ENCODE measurements at regions not wholly inside any gene's neighbourhood (a gene's known extent, or its start where the extent isn't known, plus 50 kb on each side); places are given as distances from the start of the nearest gene placed in this dataset.

DNA sequence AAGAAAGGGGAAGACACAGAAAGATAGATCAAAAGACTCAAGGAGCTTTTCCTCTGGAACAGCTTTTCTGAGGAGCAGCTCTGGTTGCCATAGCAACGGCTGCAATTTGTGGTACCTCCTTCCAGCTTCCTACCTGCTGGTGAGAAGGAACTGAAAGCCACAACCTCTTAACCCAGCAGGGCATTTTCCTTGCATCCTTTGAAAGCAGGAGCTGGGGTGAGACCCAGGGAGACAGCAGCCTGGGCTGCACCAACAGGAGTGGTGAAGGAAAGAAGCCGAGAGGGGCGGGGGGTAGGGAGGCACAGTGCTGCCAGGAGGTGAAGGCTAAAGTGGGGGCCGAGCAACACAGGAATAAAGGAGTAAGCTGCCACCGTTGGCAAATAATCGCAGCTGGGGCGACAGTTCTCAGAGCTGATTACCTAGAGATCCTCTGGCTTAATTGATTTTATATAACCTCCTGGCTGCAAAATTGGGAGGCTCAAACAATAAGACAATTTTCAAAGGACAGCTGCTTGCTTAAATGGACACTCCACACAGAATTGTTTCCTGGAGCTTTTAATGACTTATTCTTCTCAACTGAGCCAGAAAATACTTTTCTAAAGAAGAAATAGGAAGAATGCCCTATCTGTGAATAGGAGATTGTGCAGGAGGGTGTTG, 129.4 kb downstream of the RPAP3 start:
- H3K27ac ChIP-seq (ENCODE audit: insufficient read depth, low read length, poor library complexity, severe bottlenecking): no peak overlapping the region

GRCh38 chr12:47574252-47575021, 131.4 kb downstream of the RPAP3 start:
- Mint-ChIP-seq H3K27me3 (peaks cover 11% of the 10 kb centered on the region), H3K36me3 (no peaks in the 10 kb centered on the region), H3K4me1 (peaks cover 0 to 3% (median 0%) of the 10 kb centered on the region in 4 donors), H3K9me3 (peaks cover 0 to 3% (median 0%) of the 10 kb centered on the region in 7 donors), H3K27ac (no peak overlapping the region), H3K4me3 (no peak overlapping the region)
- H3K36me3 ChIP-seq (ENCODE audit: control insufficient read depth, insufficient read depth, low read length): no peaks in the 10 kb centered on the region
- H3K27ac ChIP-seq (ENCODE audit: insufficient read depth, low read length, poor library complexity, severe bottlenecking): no peak overlapping the region
- H3K4me1 ChIP-seq (ENCODE audit: control insufficient read depth, insufficient read depth, low read length, poor library complexity, severe bottlenecking): no peaks in the 10 kb centered on the region
- DNase-seq (peak in 1 of 3 donors; percentile 24), ATAC-seq (ENCODE audit: low read depth in 2 of 2) (no peak)
- H3K9me3 ChIP-seq (ENCODE audit: control insufficient read depth in 2 of 2, low read length in 2 of 2): no peaks in the 10 kb centered on the region
- no peak overlapping the region for H3K4me3 ChIP-seq (ENCODE audit: low read depth, low read length)
- no peaks in the 10 kb centered on the region for H3K27me3 ChIP-seq (ENCODE audit: control insufficient read depth, insufficient read depth, low read length)

More for the DNA sequence above, 129.4 kb downstream of the RPAP3 start:
- peaks cover 11% of the 10 kb centered on the region for H3K27me3 Mint-ChIP-seq
- H3K4me3 Mint-ChIP-seq: no peak overlapping the region
- no peak overlapping the region for H3K4me3 ChIP-seq (ENCODE audit: low read depth, low read length)
- ATAC-seq (ENCODE audit: low read depth in 2 of 2) (no peak), DNase-seq (no peak)
- no peaks in the 10 kb centered on the region for H3K36me3 ChIP-seq (ENCODE audit: control insufficient read depth, insufficient read depth, low read length)
- H3K9me3 ChIP-seq (ENCODE audit: control insufficient read depth in 2 of 2, low read length in 2 of 2): no peaks in the 10 kb centered on the region
- H3K27ac Mint-ChIP-seq: no peak overlapping the region
- H3K27me3 ChIP-seq (ENCODE audit: control insufficient read depth, insufficient read depth, low read length): no peaks in the 10 kb centered on the region
- no peaks in the 10 kb centered on the region for H3K4me1 ChIP-seq (ENCODE audit: control insufficient read depth, insufficient read depth, low read length, poor library complexity, severe bottlenecking)
- peaks cover 0 to 1% (median 0%) of the 10 kb centered on the region in 7 donors for H3K9me3 Mint-ChIP-seq
- H3K36me3 Mint-ChIP-seq: no peaks in the 10 kb centered on the region
- H3K4me1 Mint-ChIP-seq: peaks cover 0 to 3% (median 0%) of the 10 kb centered on the region in 4 donors

GRCh38 chr12:47573146-47573659, 132.6 kb downstream of the RPAP3 start:
- no peaks in the 10 kb centered on the region for H3K36me3 Mint-ChIP-seq
- no peak overlapping the region for H3K4me3 Mint-ChIP-seq
- ATAC-seq (ENCODE audit: low read depth in 2 of 2) (no peak), DNase-seq (no peak)
- no peaks in the 10 kb centered on the region for H3K9me3 ChIP-seq (ENCODE audit: control insufficient read depth in 2 of 2, low read length in 2 of 2)
- H3K4me3 ChIP-seq (ENCODE audit: low read depth, low read length): no peak overlapping the region
- H3K9me3 Mint-ChIP-seq: peaks cover 0 to 3% (median 0%) of the 10 kb centered on the region in 7 donors
- no peaks in the 10 kb centered on the region for H3K4me1 ChIP-seq (ENCODE audit: control insufficient read depth, insufficient read depth, low read length, poor library complexity, severe bottlenecking)
- H3K27ac Mint-ChIP-seq: no peak overlapping the region
- no peaks in the 10 kb centered on the region for H3K36me3 ChIP-seq (ENCODE audit: control insufficient read depth, insufficient read depth, low read length)
- H3K4me1 Mint-ChIP-seq: peaks cover 0 to 3% (median 0%) of the 10 kb centered on the region in 4 donors
- no peaks in the 10 kb centered on the region for H3K27me3 ChIP-seq (ENCODE audit: control insufficient read depth, insufficient read depth, low read length)
- H3K27me3 Mint-ChIP-seq: peaks cover 6% of the 10 kb centered on the region
- no peak overlapping the region for H3K27ac ChIP-seq (ENCODE audit: insufficient read depth, low read length, poor library complexity, severe bottlenecking)

- Mint-ChIP-seq H3K27me3 (no peaks in the 10 kb centered on the region), H3K4me3 (no peak overlapping the region), H3K4me1 (peaks cover 0 to 3% (median 0%) of the 10 kb centered on the region in 4 donors), H3K27ac (no peak overlapping the region), H3K9me3 (peaks cover 0 to 3% (median 0%) of the 10 kb centered on the region in 7 donors), H3K36me3 (no peaks in the 10 kb centered on the region)
- no peaks in the 10 kb centered on the region for H3K4me1 ChIP-seq (ENCODE audit: control insufficient read depth, insufficient read depth, low read length, poor library complexity, severe bottlenecking)
- no peak overlapping the region for H3K4me3 ChIP-seq (ENCODE audit: low read depth, low read length)
- ATAC-seq (ENCODE audit: low read depth in 2 of 2) (no peak), DNase-seq (no peak)
- H3K27ac ChIP-seq (ENCODE audit: insufficient read depth, low read length, poor library complexity, severe bottlenecking): no peak overlapping the region
- no peaks in the 10 kb centered on the region for H3K27me3 ChIP-seq (ENCODE audit: control insufficient read depth, insufficient read depth, low read length)
- H3K36me3 ChIP-seq (ENCODE audit: control insufficient read depth, insufficient read depth, low read length): no peaks in the 10 kb centered on the region
- no peaks in the 10 kb centered on the region for H3K9me3 ChIP-seq (ENCODE audit: control insufficient read depth in 2 of 2, low read length in 2 of 2)
Observed at GRCh38 chr12:47570151-47570550, 135.7 kb downstream of the RPAP3 start.

GRCh38 chr12:47562201-47562600, 143.6 kb downstream of the RPAP3 start:
- peaks cover 0 to 1% (median 0%) of the 10 kb centered on the region in 7 donors for H3K9me3 Mint-ChIP-seq
- Histone ChIP-seq H3K27ac (ENCODE audit: insufficient read depth, low read length, poor library complexity, severe bottlenecking) (no peak overlapping the region), H3K4me3 (ENCODE audit: low read depth, low read length) (no peak overlapping the region), H3K9me3 (ENCODE audit: control insufficient read depth in 2 of 2, low read length in 2 of 2) (no peaks in the 10 kb centered on the region), H3K27me3 (ENCODE audit: control insufficient read depth, insufficient read depth, low read length) (no peaks in the 10 kb centered on the region), H3K36me3 (ENCODE audit: control insufficient read depth, insufficient read depth, low read length) (no peaks in the 10 kb centered on the region), H3K4me1 (ENCODE audit: control insufficient read depth, insufficient read depth, low read length, poor library complexity, severe bottlenecking) (no peaks in the 10 kb centered on the region)
- H3K4me1 Mint-ChIP-seq: no peaks in the 10 kb centered on the region
- no peak overlapping the region for H3K4me3 Mint-ChIP-seq
- H3K27me3 Mint-ChIP-seq: no peaks in the 10 kb centered on the region
- no peaks in the 10 kb centered on the region for H3K36me3 Mint-ChIP-seq
- DNase-seq (no peak), ATAC-seq (ENCODE audit: low read depth in 2 of 2) (no peak)
- no peak overlapping the region for H3K27ac Mint-ChIP-seq

GRCh38 chr12:47561746-47562145, 144.1 kb downstream of the RPAP3 start:
- Mint-ChIP-seq H3K27ac (no peak overlapping the region), H3K9me3 (peaks cover 0 to 3% (median 0%) of the 10 kb centered on the region in 7 donors), H3K27me3 (no peaks in the 10 kb centered on the region), H3K4me1 (no peaks in the 10 kb centered on the region), H3K4me3 (no peak overlapping the region), H3K36me3 (no peaks in the 10 kb centered on the region)
- no peak for ATAC-seq (ENCODE audit: low read depth in 2 of 2)
- H3K27me3 ChIP-seq (ENCODE audit: control insufficient read depth, insufficient read depth, low read length): no peaks in the 10 kb centered on the region
- no peak overlapping the region for H3K4me3 ChIP-seq (ENCODE audit: low read depth, low read length)
- no peaks in the 10 kb centered on the region for H3K9me3 ChIP-seq (ENCODE audit: control insufficient read depth in 2 of 2, low read length in 2 of 2)
- no peaks in the 10 kb centered on the region for H3K36me3 ChIP-seq (ENCODE audit: control insufficient read depth, insufficient read depth, low read length)
- no peak for DNase-seq
- no peaks in the 10 kb centered on the region for H3K4me1 ChIP-seq (ENCODE audit: control insufficient read depth, insufficient read depth, low read length, poor library complexity, severe bottlenecking)
- H3K27ac ChIP-seq (ENCODE audit: insufficient read depth, low read length, poor library complexity, severe bottlenecking): no peak overlapping the region

GRCh38 chr12:47560415-47560814, 145.4 kb downstream of the RPAP3 start:
- Histone ChIP-seq H3K36me3 (ENCODE audit: control insufficient read depth, insufficient read depth, low read length) (no peaks in the 10 kb centered on the region), H3K27ac (ENCODE audit: insufficient read depth, low read length, poor library complexity, severe bottlenecking) (no peak overlapping the region), H3K4me3 (ENCODE audit: low read depth, low read length) (no peak overlapping the region), H3K4me1 (ENCODE audit: control insufficient read depth, insufficient read depth, low read length, poor library complexity, severe bottlenecking) (no peaks in the 10 kb centered on the region), H3K9me3 (ENCODE audit: control insufficient read depth in 2 of 2, low read length in 2 of 2) (no peaks in the 10 kb centered on the region), H3K27me3 (ENCODE audit: control insufficient read depth, insufficient read depth, low read length) (no peaks in the 10 kb centered on the region)
- ATAC-seq (ENCODE audit: low read depth in 2 of 2) (no peak), DNase-seq (no peak)
- Mint-ChIP-seq H3K9me3 (peaks cover 0 to 3% (median 0%) of the 10 kb centered on the region in 7 donors), H3K27ac (no peak overlapping the region), H3K36me3 (no peaks in the 10 kb centered on the region), H3K4me3 (no peak overlapping the region), H3K4me1 (no peaks in the 10 kb centered on the region), H3K27me3 (no peaks in the 10 kb centered on the region)
